ENCODE measurements at regions not wholly inside any gene's neighbourhood (a gene's known extent, or its start where the extent isn't known, plus 50 kb on each side); places are given as distances from the start of the nearest gene placed in this dataset.

DNA sequence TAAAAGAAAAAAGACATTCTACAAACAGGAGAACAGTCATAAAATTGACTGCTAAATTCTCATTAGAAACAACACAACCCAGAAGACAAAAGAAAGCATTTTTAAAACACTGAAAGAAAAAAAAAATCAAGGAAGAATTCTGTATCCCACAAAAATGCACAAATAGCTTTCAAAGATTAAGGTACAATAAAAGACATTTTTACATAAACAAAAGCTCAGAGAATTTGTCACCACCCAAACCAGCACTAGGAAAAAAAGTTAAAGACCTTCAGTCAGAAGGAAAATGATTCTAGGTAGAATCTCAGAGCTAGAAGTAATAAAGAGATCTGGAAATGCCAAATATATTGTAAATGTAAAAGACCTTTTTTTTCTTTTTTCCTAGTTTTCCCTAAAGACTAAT lies 252.4 kb downstream of the CLIC5 start:
- TF ChIP-seq, protein P1, sequence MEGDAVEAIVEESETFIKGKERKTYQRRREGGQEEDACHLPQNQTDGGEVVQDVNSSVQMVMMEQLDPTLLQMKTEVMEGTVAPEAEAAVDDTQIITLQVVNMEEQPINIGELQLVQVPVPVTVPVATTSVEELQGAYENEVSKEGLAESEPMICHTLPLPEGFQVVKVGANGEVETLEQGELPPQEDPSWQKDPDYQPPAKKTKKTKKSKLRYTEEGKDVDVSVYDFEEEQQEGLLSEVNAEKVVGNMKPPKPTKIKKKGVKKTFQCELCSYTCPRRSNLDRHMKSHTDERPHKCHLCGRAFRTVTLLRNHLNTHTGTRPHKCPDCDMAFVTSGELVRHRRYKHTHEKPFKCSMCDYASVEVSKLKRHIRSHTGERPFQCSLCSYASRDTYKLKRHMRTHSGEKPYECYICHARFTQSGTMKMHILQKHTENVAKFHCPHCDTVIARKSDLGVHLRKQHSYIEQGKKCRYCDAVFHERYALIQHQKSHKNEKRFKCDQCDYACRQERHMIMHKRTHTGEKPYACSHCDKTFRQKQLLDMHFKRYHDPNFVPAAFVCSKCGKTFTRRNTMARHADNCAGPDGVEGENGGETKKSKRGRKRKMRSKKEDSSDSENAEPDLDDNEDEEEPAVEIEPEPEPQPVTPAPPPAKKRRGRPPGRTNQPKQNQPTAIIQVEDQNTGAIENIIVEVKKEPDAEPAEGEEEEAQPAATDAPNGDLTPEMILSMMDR (IDR thresholded peaks at IDR 0.05; ENCODE audit: low read length), result no peak
- TF ChIP-seq EZH2 (optimal IDR thresholded peaks at IDR 0.05; ENCODE audit: low read depth, low read length) (no peak), EZH2phosphoT487 (IDR thresholded peaks at IDR 0.05; ENCODE audit: low read length) (no peak)
